Common myeloid progenitor, CD34-positive (primary cell): ENCODE measurements at regions not wholly inside any gene's neighbourhood (a gene's known extent, or its start where the extent isn't known, plus 50 kb on each side); places are given as distances from the start of the nearest gene placed in this dataset.
"Not testable (repeated sequence)": the region's sequence is repeated elsewhere in the genome, so short reads cannot be mapped to it uniquely, and the experiment has no call there.

ENCODE experiments used
- CTCF ChIA-PET: fragments of 350-600 bp; sonication (Branson Sonifier 250); formaldehyde crosslinking; loops from one replicate; lab custom pipeline; 2021; ENCODE audit warnings: antibody characterized with exemption; lab: Charles Lee
- POLR2A ChIA-PET: fragments of 350-600 bp; sonication (Branson Sonifier 250); formaldehyde crosslinking; loops from one replicate; lab custom pipeline; 2021; ENCODE audit warnings: antibody characterized with exemption; lab: Charles Lee
- DNase-seq, 3 donors: peaks; one replicate each; pipeline versions ENCODE4 v3.0.0 to v3.0.0-alpha.2; 2013
- H3K27ac ChIP-seq, 2 experiments: 1 replicate in 1 of 2; 2 replicates in 1 of 2; pipeline ENCODE4 v1.7.0; 2013; ENCODE audit warnings: inconsistent platforms in 2 of 2, low read length in 2 of 2, mild to moderate bottlenecking in 2 of 2, low read depth in 1 of 2, moderate library complexity in 1 of 2; ENCODE audit not compliant: severe bottlenecking in 2 of 2, insufficient read depth in 1 of 2, poor library complexity in 1 of 2
- H3K27me3 ChIP-seq, 5 experiments: replicated peaks in 2 of 5; 1 replicate in 3 of 5; 2 replicates in 2 of 5; pipeline versions ENCODE4 v1.6.1 to v1.7.0; 2013; ENCODE audit warnings: low read length in 4 of 5, mild to moderate bottlenecking in 2 of 5, moderate library complexity in 2 of 5, inconsistent platforms in 1 of 5; ENCODE audit not compliant: insufficient read depth in 5 of 5, control insufficient read depth in 4 of 5
- H3K36me3 ChIP-seq, 4 experiments: 1 replicate in 2 of 4; 2 replicates in 2 of 4; pipeline versions ENCODE4 v1.6.1 to v1.7.0; 2013; ENCODE audit warnings: low read length in 3 of 4, control low read depth in 1 of 4, mild to moderate bottlenecking in 1 of 4; ENCODE audit not compliant: control insufficient read depth in 4 of 4, insufficient read depth in 4 of 4
- H3K4me1 ChIP-seq, 4 experiments: 1 replicate in 3 of 4; 2 replicates in 1 of 4; pipeline versions ENCODE4 v1.6.1 to v1.7.1; 2013; ENCODE audit warnings: low read length in 3 of 4, mild to moderate bottlenecking in 3 of 4, control low read depth in 1 of 4, inconsistent platforms in 1 of 4, moderate library complexity in 1 of 4; ENCODE audit not compliant: control insufficient read depth in 4 of 4, insufficient read depth in 4 of 4; ENCODE audit errors: control extremely low read depth in 1 of 4
- H3K4me3 ChIP-seq, 7 experiments: 1 replicate in 4 of 7; 2 replicates in 3 of 7; pipeline versions ENCODE4 v1.5.1 to v1.7.0; 2013; ENCODE audit warnings: mild to moderate bottlenecking in 7 of 7, low read length in 6 of 7, moderate library complexity in 6 of 7, inconsistent platforms in 2 of 7, low read depth in 2 of 7, control low read depth in 1 of 7; ENCODE audit not compliant: insufficient read depth in 4 of 7, control insufficient read depth in 1 of 7; ENCODE audit errors: extremely low read depth in 1 of 7
- H3K9me3 ChIP-seq, 5 experiments: 1 replicate in 4 of 5; 2 replicates in 1 of 5; pipeline versions ENCODE4 v1.6.1 to v1.7.1; 2013; ENCODE audit warnings: low read length in 4 of 5, mild to moderate bottlenecking in 2 of 5, inconsistent platforms in 1 of 5, low read depth in 1 of 5, moderate library complexity in 1 of 5; ENCODE audit not compliant: control insufficient read depth in 4 of 5, insufficient read depth in 2 of 5; ENCODE audit errors: control extremely low read depth in 1 of 5
- WGBS: methylation state at CpG from one replicate; pipeline ENCODE4 v1.1.5; 2013; ENCODE audit not compliant: insufficient coverage; 5-methylcytosine and 5-hydroxymethylcytosine counted together

- ChIA-PET CTCF (no interaction called here), POLR2A (no interaction called here)
- no CpG with 5 or more reads among the region's 1 CpG for WGBS
Observed at GRCh38 chr14:58746261-58746660, 108.5 kb downstream of the DACT1 start.

GRCh38 chr14:58746701-58747100 lies 108.9 kb downstream of the DACT1 start:
- POLR2A ChIA-PET: no interaction called here
- CTCF ChIA-PET: no interaction called here
- Histone ChIP-seq H3K27me3 (no peaks in the 10 kb centered on the region), H3K36me3 (no peaks in the 10 kb centered on the region), H3K9me3 (peaks cover 0 to 6% (median 0%) of the 10 kb centered on the region in 5 experiments), H3K4me1 (peaks cover 12 to 42% (median 22%) of the 10 kb centered on the region in 4 experiments), H3K4me3 (no peak overlapping the region), H3K27ac (no peak overlapping the region)
- DNase-seq: no peak
- 100% methylated on average over 1 of the region's 3 CpGs for WGBS

More at GRCh38 chr14:58746261-58746660, 108.5 kb downstream of the DACT1 start:
- no peak overlapping the region for H3K4me3 ChIP-seq
- no peak for DNase-seq
- no peaks in the 10 kb centered on the region for H3K27me3 ChIP-seq
- H3K9me3 ChIP-seq: peaks cover 0 to 3% (median 0%) of the 10 kb centered on the region in 5 experiments
- peaks cover 12 to 42% (median 22%) of the 10 kb centered on the region in 4 experiments for H3K4me1 ChIP-seq
- H3K27ac ChIP-seq: no peak overlapping the region
- H3K36me3 ChIP-seq: no peaks in the 10 kb centered on the region

- Histone ChIP-seq H3K4me1 (peaks cover 15 to 45% (median 23%) of the 10 kb centered on the region in 4 experiments), H3K4me3 (no peak overlapping the region), H3K36me3 (no peaks in the 10 kb centered on the region), H3K9me3 (peaks cover 0 to 10% (median 0%) of the 10 kb centered on the region in 5 experiments), H3K27me3 (no peaks in the 10 kb centered on the region), H3K27ac (no peak overlapping the region)
- ChIA-PET POLR2A (no interaction called here), CTCF (no interaction called here)
- WGBS: 92% methylated on average over 6 of the region's 7 CpGs
- DNase-seq: peak; percentile 14 to 59 (median 53)
Observed at GRCh38 chr14:58747181-58747580, 109.4 kb downstream of the DACT1 start.

- H3K9me3 ChIP-seq, H3K36me3 ChIP-seq, H3K27ac ChIP-seq, CTCF ChIA-PET, H3K27me3 ChIP-seq, H3K4me3 ChIP-seq: not testable (repeated sequence)
- peak in 1 of 3 donors; percentile 9 for DNase-seq
- WGBS: 75% methylated on average over 4 of the region's 8 CpGs
- POLR2A ChIA-PET: interaction anchor here (0.7 kb wide), 1 partner anchor 236 kb away, joined by 6 read pairs; no protein-coding TSS in a partner anchor
- H3K4me1 ChIP-seq: peaks cover 20 to 53% (median 31%) of the 10 kb centered on the region in 4 experiments
Observed at GRCh38 chr14:58748251-58748650, 110.5 kb downstream of the DACT1 start.

GRCh38 chr14:58749066-58749669 lies 111.4 kb downstream of the DACT1 start:
- POLR2A ChIA-PET: no interaction called here
- H3K27me3 ChIP-seq: no peaks in the 10 kb centered on the region
- 24% methylated on average over 4 of the region's 5 CpGs for WGBS
- peak overlapping the region in 5 of 7 experiments; percentile 5 to 38 (median 28) for H3K4me3 ChIP-seq
- H3K4me1 ChIP-seq: peaks cover 24 to 57% (median 33%) of the 10 kb centered on the region in 4 experiments
- H3K36me3 ChIP-seq: no peaks in the 10 kb centered on the region
- H3K27ac ChIP-seq: peak overlapping the region; percentile 11 to 26
- H3K9me3 ChIP-seq: peaks cover 0 to 10% (median 0%) of the 10 kb centered on the region in 5 experiments
- CTCF ChIA-PET: no interaction called here
- peak; percentile 87 to 97 (median 96) for DNase-seq

GRCh38 chr14:58750321-58751269 lies 112.8 kb downstream of the DACT1 start:
- H3K36me3 ChIP-seq: no peaks in the 10 kb centered on the region
- ChIA-PET POLR2A (no interaction called here), CTCF (no interaction called here)
- no peaks in the 10 kb centered on the region for H3K27me3 ChIP-seq
- 100% methylated on average over 5 of the region's 9 CpGs for WGBS
- no peak for DNase-seq
- peaks cover 24 to 57% (median 33%) of the 10 kb centered on the region in 4 experiments for H3K4me1 ChIP-seq
- H3K4me3 ChIP-seq: no peak overlapping the region
- no peak overlapping the region for H3K27ac ChIP-seq
- peaks cover 0 to 10% (median 0%) of the 10 kb centered on the region in 5 experiments for H3K9me3 ChIP-seq
